CD4-positive, alpha-beta T cell treated with Interleukin-12 subunit alpha and Interleukin-12 subunit beta, for 1 hour (primary cell): ENCODE measurements at regions not wholly inside any gene's neighbourhood (a gene's known extent, or its start where the extent isn't known, plus 50 kb on each side); places are given as distances from the start of the nearest gene placed in this dataset.

Experiments used
- DNase-seq: peaks from one replicate; pipeline ENCODE4 v3.0.0-alpha.2; 2020

GRCh38 chr11:128361451-128362020 is 225.8 kb downstream of the ETS1 start:
- DNase-seq = peak; percentile 23

- no peak for DNase-seq
These were observed 227.8 kb downstream of the ETS1 start for GRCh38 chr11:128359515-128359914.

GRCh38 chr11:128357073-128357472 is 230.3 kb downstream of the ETS1 start:
- DNase-seq = no peak

GRCh38 chr11:128355558-128355957 is 231.8 kb downstream of the ETS1 start:
- no peak for DNase-seq

GRCh38 chr11:128354476-128354875 is 232.9 kb downstream of the ETS1 start:
- no peak for DNase-seq

GRCh38 chr11:128351168-128351567 is 236.2 kb downstream of the ETS1 start:
- no peak for DNase-seq

- DNase-seq = no peak
These were observed 237.6 kb downstream of the ETS1 start for GRCh38 chr11:128349650-128350299.

GRCh38 chr11:128346804-128347203 is 240.6 kb downstream of the ETS1 start:
- no peak for DNase-seq

- peak; percentile 83 for DNase-seq
These were observed 242.0 kb downstream of the ETS1 start for GRCh38 chr11:128345316-128345715.

- no peak for DNase-seq
These were observed 243.5 kb downstream of the ETS1 start for GRCh38 chr11:128343870-128344269.

GRCh38 chr11:128343135-128343514 is 244.2 kb downstream of the ETS1 start:
- no peak for DNase-seq

GRCh38 chr11:128342511-128343134 is 244.7 kb downstream of the ETS1 start:
- DNase-seq = peak; percentile 72

GRCh38 chr11:128341280-128342248 is 245.8 kb downstream of the ETS1 start:
- peak; percentile 84 for DNase-seq

GRCh38 chr11:128339792-128340191 is 247.6 kb downstream of the ETS1 start:
- DNase-seq = no peak

- DNase-seq = no peak
These were observed 248.5 kb downstream of the ETS1 start for GRCh38 chr11:128338811-128339210.

GRCh38 chr11:128336203-128336602 is 251.2 kb downstream of the ETS1 start:
- DNase-seq = no peak

GRCh38 chr11:128335729-128336128 is 251.6 kb downstream of the ETS1 start:
- no peak for DNase-seq

- no peak for DNase-seq
These were observed 252.9 kb downstream of the ETS1 start for GRCh38 chr11:128334311-128335044.

- no peak for DNase-seq
These were observed 256.0 kb downstream of the ETS1 start for GRCh38 chr11:128331317-128331716.

GRCh38 chr11:128330203-128330602 is 257.2 kb downstream of the ETS1 start:
- DNase-seq = no peak

GRCh38 chr11:128328955-128329551 is 258.3 kb downstream of the ETS1 start:
- peak; percentile 68 for DNase-seq

- no peak for DNase-seq
These were observed 260.1 kb downstream of the ETS1 start for GRCh38 chr11:128327274-128327673.
